Spleen (tissue), 7 donors: ENCODE measurements at regions not wholly inside any gene's neighbourhood (a gene's known extent, or its start where the extent isn't known, plus 50 kb on each side); places are given as distances from the start of the nearest gene placed in this dataset.

Experiments used
- CTCF ChIP-seq, 11 experiments: fragments of 200-600 bp in 7 of 11; fragments of 450-650 bp in 4 of 11; sonication (generic) in 4 of 11; IDR thresholded peaks in 8 of 11; conservative IDR thresholded peaks in 3 of 11; 1 replicate in 7 of 11; 2 replicates in 4 of 11; pipeline versions ENCODE4 v1.4.0 to v1.8.0; 2016 to 2021; ENCODE audit warnings: antibody characterized with exemption in 11 of 11, inconsistent platforms in 4 of 11, mild to moderate bottlenecking in 1 of 11
- POLR2A ChIP-seq, 3 donors: fragments of 450-650 bp; IDR thresholded peaks; one replicate each; pipeline ENCODE4 v1.5.1; 2017; ENCODE audit warnings: antibody characterized with exemption in 3 of 3, mild to moderate bottlenecking in 1 of 3
- donor health status: DM: no; HTN: no; CAD: no; lungs with moderate emphysema.
- donor health status: DM: no; HTN: no; CAD: no.
- donor health status: DM: no; HTN: no; CAD: no.

- no peak for TF ChIP-seq CTCF (IDR thresholded peaks at IDR 0.05 in 8 of 11, conservative IDR thresholded peaks at IDR 0.05 in 3 of 11)
- no peak for TF ChIP-seq POLR2A (IDR thresholded peaks at IDR 0.05)
Observed at GRCh38 chr15:69730281-69731080, 277.9 kb downstream of the RPLP1 start.
